ENCODE measurements at regions not wholly inside any gene's neighbourhood (a gene's known extent, or its start where the extent isn't known, plus 50 kb on each side); places are given as distances from the start of the nearest gene placed in this dataset.
"Not testable (repeated sequence)": the region's sequence is repeated elsewhere in the genome, so short reads cannot be mapped to it uniquely, and the experiment has no call there.

- DNase-seq: no peak
These were observed 78.7 kb upstream of the IRX4 start for GRCh38 chr5:1961304-1961946.

- no peak for DNase-seq
These were observed 78.0 kb upstream of the IRX4 start for GRCh38 chr5:1960595-1961303.

DNA sequence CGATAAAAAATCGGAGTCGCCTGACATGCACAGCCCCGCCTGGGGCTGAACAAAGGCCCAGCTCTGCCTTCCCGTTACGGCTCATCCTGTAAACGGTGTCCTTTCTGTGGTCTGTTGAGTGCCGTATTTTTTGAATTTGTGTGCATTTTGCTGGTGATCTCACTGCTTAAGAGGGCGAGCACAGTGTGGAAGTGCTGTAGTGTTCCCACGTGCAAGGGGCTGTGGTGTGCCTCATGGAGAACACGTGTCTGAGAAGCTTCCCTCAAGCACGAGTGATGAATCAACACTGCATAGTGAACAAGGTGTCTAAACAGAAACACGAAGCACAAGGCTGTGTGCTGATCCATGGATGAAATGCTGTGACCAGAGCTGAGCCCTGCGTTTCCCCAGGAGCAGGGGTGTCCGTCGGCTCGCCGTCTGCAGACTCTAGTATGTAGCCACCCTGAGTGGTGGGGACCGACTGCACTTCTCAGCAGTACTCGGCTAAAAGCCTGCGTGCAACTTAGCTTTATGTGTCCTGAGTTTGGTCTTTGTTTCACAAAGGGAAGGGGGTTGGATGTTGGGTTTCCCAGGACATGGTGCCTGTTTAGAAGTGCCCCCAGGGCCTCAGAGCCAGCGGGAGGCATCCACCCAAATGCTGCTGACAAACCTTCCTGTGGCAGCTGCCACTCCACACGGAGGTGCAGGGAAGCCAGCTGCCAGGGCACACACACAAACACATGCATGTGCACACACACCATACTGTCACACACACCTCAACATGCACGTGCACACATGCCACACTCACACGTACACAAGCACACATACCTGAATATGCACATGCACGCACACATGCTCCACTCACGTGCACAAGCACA is 77.2 kb upstream of the IRX4 start:
- no peak for DNase-seq

- no peak for DNase-seq
These were observed 76.5 kb upstream of the IRX4 start for GRCh38 chr5:1959231-1959630.

GRCh38 chr5:1958211-1959010 is 75.7 kb upstream of the IRX4 start:
- DNase-seq: no peak

GRCh38 chr5:1955586-1955985 is 72.9 kb upstream of the IRX4 start:
- DNase-seq: no peak

DNA sequence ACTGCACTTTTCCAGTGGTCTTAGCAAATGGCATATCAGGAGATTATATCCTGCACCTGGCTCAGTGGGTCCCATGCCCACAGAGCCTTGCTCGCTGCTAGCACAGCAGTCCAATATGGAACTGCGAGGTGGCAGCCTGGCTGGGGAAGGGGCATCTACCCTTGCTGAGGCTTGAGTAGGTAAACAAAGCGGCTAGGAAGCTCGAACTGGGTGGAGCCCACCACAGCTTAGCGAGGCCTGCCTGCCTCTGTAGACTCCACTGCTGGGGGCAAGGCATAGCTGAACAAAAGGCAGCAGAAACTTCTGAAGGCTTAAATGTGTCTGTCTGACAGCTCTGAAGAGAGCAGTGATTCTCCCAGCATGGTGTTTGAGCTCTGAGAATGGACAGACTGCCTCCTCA is 71.0 kb upstream of the IRX4 start:
- not testable (repeated sequence) for DNase-seq

DNA sequence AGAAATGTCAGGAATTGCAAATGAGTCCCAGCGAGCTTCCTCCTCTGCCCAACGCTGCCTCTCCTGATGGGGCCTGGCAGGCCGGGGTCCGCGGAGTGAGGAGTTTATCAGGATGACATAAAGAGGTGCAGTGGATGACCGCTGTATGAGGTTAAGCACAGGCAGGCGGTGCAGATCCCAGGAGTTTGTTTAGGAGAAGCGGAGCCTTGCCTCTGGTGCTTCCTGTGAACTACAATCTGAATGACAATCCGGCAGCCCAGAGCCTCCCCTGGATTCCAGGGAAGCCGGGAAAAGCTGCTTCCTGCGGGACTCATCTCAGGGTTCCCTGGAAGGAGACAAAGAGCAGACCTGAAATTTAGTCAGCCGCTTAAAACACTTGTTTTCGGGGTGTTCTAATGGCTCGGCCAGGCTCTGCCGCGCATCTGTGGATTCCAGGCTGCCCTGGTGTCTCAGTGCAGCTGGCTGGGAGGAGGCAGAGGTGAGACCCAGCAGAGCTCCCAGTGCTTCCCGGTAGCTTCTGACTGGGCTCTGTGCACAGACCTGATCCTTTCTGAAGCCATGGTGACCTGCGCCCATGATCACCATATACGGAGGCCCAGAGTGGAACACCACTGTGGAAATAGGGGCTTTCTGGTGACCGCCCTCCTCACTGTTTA is 69.8 kb upstream of the IRX4 start:
- no peak for DNase-seq

DNA sequence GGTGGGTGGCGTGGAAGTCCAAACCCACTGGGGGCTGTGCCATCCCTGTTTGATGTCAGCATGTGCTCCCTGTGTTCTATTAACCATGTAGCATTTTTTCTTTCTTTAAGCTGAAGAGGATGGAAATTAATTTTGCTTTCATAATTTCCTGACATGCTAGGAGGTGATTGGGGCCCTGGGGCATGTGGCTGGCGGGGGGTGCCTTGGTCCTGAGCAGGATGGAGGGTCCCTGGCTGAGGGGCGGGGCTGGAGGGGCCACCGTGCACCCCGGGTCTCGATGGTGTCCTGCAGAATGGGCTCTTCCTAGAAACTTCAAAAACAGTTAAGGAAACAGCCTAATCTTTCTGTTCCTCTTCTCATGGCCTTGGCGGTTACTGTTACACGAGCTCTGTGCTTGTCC is 69.3 kb upstream of the IRX4 start:
- no peak for DNase-seq

GRCh38 chr5:1951165-1951816 is 68.6 kb upstream of the IRX4 start:
- no peak for DNase-seq

GRCh38 chr5:1950708-1951103 is 68.0 kb upstream of the IRX4 start:
- DNase-seq: no peak

- DNase-seq: no peak
These were observed 67.5 kb upstream of the IRX4 start for GRCh38 chr5:1950096-1950707.

GRCh38 chr5:1949253-1949652 is 66.5 kb upstream of the IRX4 start:
- no peak for DNase-seq

DNA sequence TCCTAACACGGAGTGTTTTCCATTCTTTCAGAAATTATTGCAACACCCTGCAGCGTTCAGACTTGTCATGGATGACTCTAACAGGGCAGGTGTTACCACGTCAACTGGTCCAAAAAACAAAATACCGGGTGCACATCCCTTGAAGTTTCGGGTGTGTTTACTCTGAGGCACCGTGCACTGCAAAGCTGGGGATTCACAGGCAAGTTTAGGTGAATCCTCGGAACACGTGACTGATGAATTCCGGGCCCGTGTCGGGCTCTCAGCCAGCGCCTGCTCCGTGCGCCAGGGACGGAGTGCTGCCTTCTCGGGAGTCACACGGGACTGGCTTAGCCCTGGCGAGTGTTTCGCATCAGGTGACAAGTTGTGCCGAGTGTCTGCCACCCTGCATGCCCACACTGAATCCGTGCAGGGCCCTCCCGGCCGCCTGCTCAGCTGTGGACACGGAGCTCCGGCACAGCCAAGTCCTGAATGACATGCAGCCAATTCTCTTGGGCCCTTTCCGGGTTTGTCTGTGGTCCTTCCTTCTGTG is 66.0 kb upstream of the IRX4 start:
- no peak for DNase-seq

- no peak for DNase-seq
These were observed 65.4 kb upstream of the IRX4 start for GRCh38 chr5:1948111-1948510.

DNA sequence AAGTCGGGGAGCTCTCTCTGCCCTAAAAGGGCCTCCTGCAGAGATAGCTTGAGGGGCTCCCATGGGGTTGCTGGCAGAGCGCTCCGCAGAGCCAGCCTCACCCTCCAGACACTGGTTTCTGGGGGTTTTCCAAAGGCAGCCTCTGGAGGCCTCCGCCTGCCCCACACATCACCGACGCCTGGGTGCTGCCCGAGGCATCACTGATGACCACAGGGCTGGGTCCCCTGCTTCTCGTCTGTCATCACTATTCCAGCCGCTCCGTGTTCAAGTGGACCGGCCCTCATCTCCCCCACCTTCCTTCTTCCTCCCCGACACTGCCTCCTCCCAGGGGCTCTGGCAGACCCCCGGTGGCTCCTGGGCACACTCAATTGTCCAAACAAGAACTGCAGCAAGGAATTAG is 64.1 kb upstream of the IRX4 start:
- no peak for DNase-seq

GRCh38 chr5:1946122-1946677 is 63.5 kb upstream of the IRX4 start:
- no peak for DNase-seq

- DNase-seq: no peak
These were observed 62.9 kb upstream of the IRX4 start for GRCh38 chr5:1945606-1946005.

DNA sequence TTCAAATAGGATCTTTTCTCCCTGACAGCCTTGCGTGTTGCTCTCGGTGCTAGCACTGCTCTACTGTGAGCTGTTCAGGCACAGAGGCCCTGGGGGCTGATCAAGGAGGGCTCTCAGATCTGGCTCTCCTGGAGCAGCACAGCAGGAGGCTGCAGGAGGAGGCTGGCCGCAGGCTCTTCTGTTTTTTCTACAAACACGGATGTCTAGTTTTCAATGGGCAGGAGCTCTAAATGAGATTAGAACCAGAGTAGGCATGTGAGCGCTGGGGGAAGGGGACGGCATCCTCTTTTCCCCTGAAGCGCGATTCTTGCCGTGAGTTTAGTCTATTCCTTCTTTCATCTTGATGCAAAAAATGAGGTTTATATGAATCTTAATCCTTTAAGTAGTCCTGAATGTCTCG is 61.7 kb upstream of the IRX4 start:
- no peak for DNase-seq

GRCh38 chr5:1943481-1943880 is 60.8 kb upstream of the IRX4 start:
- DNase-seq: no peak

- DNase-seq: no peak
These were observed 59.9 kb upstream of the IRX4 start for GRCh38 chr5:1942630-1943029.
